ENCODE measurements at regions not wholly inside any gene's neighbourhood (a gene's known extent, or its start where the extent isn't known, plus 50 kb on each side); places are given as distances from the start of the nearest gene placed in this dataset.

GRCh38 chr13:104837756-104838155, 1697.7 kb downstream of the EFNB2 start:
- no peaks in the 10 kb centered on the region for H3K4me1 ChIP-seq (ENCODE audit: insufficient read depth)
- no peaks in the 10 kb centered on the region for H3K79me2 ChIP-seq (replicated peaks; ENCODE audit: insufficient read depth)
- DNase-seq (ENCODE audit: low spot score), result no peak
- H3K9me3 Mint-ChIP-seq, result no peaks in the 10 kb centered on the region
- peaks cover 2% of the 10 kb centered on the region; the same call in 2 of the 3 replicates for H3K4me1 Mint-ChIP-seq
- H3K4me2 ChIP-seq, result no peak overlapping the region
- H3K36me3 ChIP-seq (ENCODE audit: insufficient read depth), result no peaks in the 10 kb centered on the region
- H3K27ac ChIP-seq (ENCODE audit: low read depth), result no peak overlapping the region
- H3K36me3 Mint-ChIP-seq (ENCODE audit: low read depth), result no peaks in the 10 kb centered on the region
- ATAC-seq, result no peak
- H3K9me2 ChIP-seq (ENCODE audit: insufficient read depth), result no peaks in the 10 kb centered on the region
- no peak overlapping the region; the same call in 1 of the 2 replicates for H3K27ac Mint-ChIP-seq
- no peak overlapping the region for H3K4me3 Mint-ChIP-seq
- no peaks in the 10 kb centered on the region for H3K27me3 ChIP-seq (ENCODE audit: insufficient read depth)
- no peaks in the 10 kb centered on the region for H3K27me3 Mint-ChIP-seq (ENCODE audit: insufficient read depth, low read depth, poor library complexity)
- no peaks in the 10 kb centered on the region for H3F3A ChIP-seq (replicated peaks; ENCODE audit: low read depth)
- H4K20me1 ChIP-seq (replicated peaks; ENCODE audit: insufficient read depth), result no peaks in the 10 kb centered on the region
- peak overlapping the region; percentile 44; the same call in 1 of the 2 replicates for H2AFZ ChIP-seq
- H3K4me3 ChIP-seq, result no peak overlapping the region
- no peak for TF ChIP-seq NANOG (IDR thresholded peaks at IDR 0.05; ENCODE audit: borderline replicate concordance)
- no peak for TF ChIP-seq ZNF462 (CRISPR knock-in tag; IDR thresholded peaks at IDR 0.05)
- TF ChIP-seq ZNF114 (CRISPR knock-in tag; IDR thresholded peaks at IDR 0.05), result no peak
- no peak for TF ChIP-seq JUNB (IDR thresholded peaks at IDR 0.05; ENCODE audit: unreplicated experiment)
- TF ChIP-seq CREB1 (CRISPR knock-in tag; IDR thresholded peaks at IDR 0.05; ENCODE audit: low read depth), result no peak
- TF ChIP-seq CTCF (conservative IDR thresholded peaks at IDR 0.05; ENCODE audit: low read depth in 2 of 2), result no peak
- TF ChIP-seq ZNF331 (CRISPR knock-in tag; IDR thresholded peaks at IDR 0.05; ENCODE audit: low read depth), result no peak
- no peak for TF ChIP-seq EZH2 (IDR thresholded peaks at IDR 0.05; ENCODE audit: low read depth, unreplicated experiment)
- no peak for TF ChIP-seq STAT1 (IDR thresholded peaks at IDR 0.05; ENCODE audit: unreplicated experiment)
- TF ChIP-seq EZH2phosphoT487 (IDR thresholded peaks at IDR 0.05; ENCODE audit: unreplicated experiment), result no peak
- TF ChIP-seq POLR2AphosphoS5 (IDR thresholded peaks at IDR 0.05; ENCODE audit: low read depth), result no peak
- no peak for TF ChIP-seq REST (IDR thresholded peaks at IDR 0.05; ENCODE audit: unreplicated experiment)
- no peak for TF ChIP-seq ETS1 (IDR thresholded peaks at IDR 0.05)

Measured in GM23338 (cell line).